G401 (cell line): ENCODE measurements at regions not wholly inside any gene's neighbourhood (a gene's known extent, or its start where the extent isn't known, plus 50 kb on each side); places are given as distances from the start of the nearest gene placed in this dataset.
"Not testable (repeated sequence)": the region's sequence is repeated elsewhere in the genome, so short reads cannot be mapped to it uniquely, and the experiment has no call there.

Experiments
- DNase-seq: peaks from one replicate; pipeline ENCODE4 v3.0.0-alpha.2; 2015; ENCODE audit warnings: low spot score
- in situ Hi-C: cut with HindIII; loops from 2 replicates; pipeline ENCODE4 v1.10.0; 2016; ENCODE audit warnings: low sequenced_read_pairs, mixed read lengths

GRCh38 chr4:100694467-100694866 is 176.6 kb upstream of the EMCN start:
- in situ Hi-C loops: no loop called here
- DNase-seq: no peak

- in situ Hi-C loops: no loop called here
- no peak for DNase-seq
Measured at GRCh38 chr4:100690812-100691211, 173.0 kb upstream of the EMCN start.

- no peak for DNase-seq
- in situ Hi-C loops: no loop called here
Measured at GRCh38 chr4:100688368-100688767, 170.5 kb upstream of the EMCN start.

- no peak for DNase-seq
- in situ Hi-C loops: no loop called here
Measured at GRCh38 chr4:100682477-100683218, 164.8 kb upstream of the EMCN start.

GRCh38 chr4:100681289-100681688 is 163.5 kb upstream of the EMCN start:
- DNase-seq: no peak
- in situ Hi-C loops: no loop called here

GRCh38 chr4:100679926-100680325 is 162.1 kb upstream of the EMCN start:
- DNase-seq: no peak
- in situ Hi-C loops: no loop called here

GRCh38 chr4:100674976-100675375 is 157.2 kb upstream of the EMCN start:
- DNase-seq: no peak
- in situ Hi-C loops: no loop called here

GRCh38 chr4:100657187-100657586 is 139.4 kb upstream of the EMCN start:
- in situ Hi-C loops: no loop called here

GRCh38 chr4:100651499-100652175 is 133.8 kb upstream of the EMCN start:
- DNase-seq: no peak
- in situ Hi-C loops: no loop called here

More at GRCh38 chr4:100657187-100657586, 139.4 kb upstream of the EMCN start:
- no peak for DNase-seq

GRCh38 chr4:100649417-100649816 is 131.6 kb upstream of the EMCN start:
- in situ Hi-C loops: no loop called here
- no peak for DNase-seq

- DNase-seq: peak; percentile 97
- in situ Hi-C loops: no loop called here
Measured at GRCh38 chr4:100644150-100644549, 126.3 kb upstream of the EMCN start.

GRCh38 chr4:100641336-100641735 is 123.5 kb upstream of the EMCN start:
- in situ Hi-C loops: no loop called here
- peak; percentile 63 for DNase-seq

GRCh38 chr4:100635899-100636298 is 118.1 kb upstream of the EMCN start:
- in situ Hi-C loops: no loop called here
- DNase-seq: no peak

- no peak for DNase-seq
- in situ Hi-C loops: no loop called here
Measured at GRCh38 chr4:100633269-100633668, 115.4 kb upstream of the EMCN start.

- DNase-seq: peak; percentile 99
- in situ Hi-C loops: no loop called here
Measured at GRCh38 chr4:100632163-100632562, 114.3 kb upstream of the EMCN start.

GRCh38 chr4:100631281-100631968 is 113.6 kb upstream of the EMCN start:
- in situ Hi-C loops: no loop called here
- DNase-seq: no peak

GRCh38 chr4:100630341-100630740 is 112.5 kb upstream of the EMCN start:
- in situ Hi-C loops: no loop called here
- no peak for DNase-seq

- DNase-seq: no peak
- in situ Hi-C loops: no loop called here
Measured at GRCh38 chr4:100609810-100610209, 92.0 kb upstream of the EMCN start.

GRCh38 chr4:100608651-100609050 is 90.8 kb upstream of the EMCN start:
- DNase-seq, in situ Hi-C loops: not testable (repeated sequence)

- DNase-seq: peak; percentile 97
- in situ Hi-C loops: no loop called here
Measured at GRCh38 chr4:100605144-100605543, 87.3 kb upstream of the EMCN start.
